Activated T-cell treated with anti-CD3 and anti-CD28 coated beads, Interleukin-2, amount 50 U/mL, for 1 hour (primary cell): ENCODE measurements at regions not wholly inside any gene's neighbourhood (a gene's known extent, or its start where the extent isn't known, plus 50 kb on each side); places are given as distances from the start of the nearest gene placed in this dataset.
"Not testable (repeated sequence)": the region's sequence is repeated elsewhere in the genome, so short reads cannot be mapped to it uniquely, and the experiment has no call there.

Experiments
- DNase-seq: peaks from one replicate; pipeline ENCODE4 v3.0.0-alpha.2; 2020

- DNase-seq, result no peak
These were observed 55.3 kb upstream of the SLCO6A1 start for GRCh38 chr5:102554082-102554481.

GRCh38 chr5:102554728-102555127, 55.9 kb upstream of the SLCO6A1 start:
- no peak for DNase-seq

GRCh38 chr5:102561894-102562760, 63.3 kb upstream of the SLCO6A1 start:
- no peak for DNase-seq

GRCh38 chr5:102570747-102571146, 71.9 kb upstream of the SLCO6A1 start:
- DNase-seq, result no peak

- no peak for DNase-seq
These were observed 79.6 kb upstream of the SLCO6A1 start for GRCh38 chr5:102578362-102578761.

GRCh38 chr5:102579379-102579778, 80.6 kb upstream of the SLCO6A1 start:
- DNase-seq, result no peak

GRCh38 chr5:102581011-102581410, 82.2 kb upstream of the SLCO6A1 start:
- DNase-seq, result no peak

- DNase-seq, result no peak
These were observed 83.9 kb upstream of the SLCO6A1 start for GRCh38 chr5:102582696-102583095.

- no peak for DNase-seq
These were observed 84.7 kb upstream of the SLCO6A1 start for GRCh38 chr5:102583276-102584124.

GRCh38 chr5:102589661-102590060, 90.9 kb upstream of the SLCO6A1 start:
- no peak for DNase-seq

GRCh38 chr5:102590467-102590866, 91.7 kb upstream of the SLCO6A1 start:
- no peak for DNase-seq

- no peak for DNase-seq
These were observed 92.8 kb upstream of the SLCO6A1 start for GRCh38 chr5:102591650-102592049.

GRCh38 chr5:102592586-102592985, 93.8 kb upstream of the SLCO6A1 start:
- not testable (repeated sequence) for DNase-seq

- no peak for DNase-seq
These were observed 95.4 kb upstream of the SLCO6A1 start for GRCh38 chr5:102594192-102594591.

- no peak for DNase-seq
These were observed 96.5 kb upstream of the SLCO6A1 start for GRCh38 chr5:102595332-102595731.

- no peak for DNase-seq
These were observed 97.3 kb upstream of the SLCO6A1 start for GRCh38 chr5:102596113-102596512.

- DNase-seq, result no peak
These were observed 98.2 kb upstream of the SLCO6A1 start for GRCh38 chr5:102596951-102597350.

- DNase-seq, result no peak
These were observed 100.5 kb upstream of the SLCO6A1 start for GRCh38 chr5:102599289-102599688.

GRCh38 chr5:102600964-102601363, 102.2 kb upstream of the SLCO6A1 start:
- DNase-seq, result no peak

- no peak for DNase-seq
These were observed 104.9 kb upstream of the SLCO6A1 start for GRCh38 chr5:102603670-102604069.

- no peak for DNase-seq
These were observed 109.6 kb upstream of the SLCO6A1 start for GRCh38 chr5:102608414-102608813.

GRCh38 chr5:102611312-102611711, 112.5 kb upstream of the SLCO6A1 start:
- no peak for DNase-seq

- no peak for DNase-seq
These were observed 114.9 kb upstream of the SLCO6A1 start for GRCh38 chr5:102613661-102614060.
